HCT116 (cell line): ENCODE measurements at regions not wholly inside any gene's neighbourhood (a gene's known extent, or its start where the extent isn't known, plus 50 kb on each side); places are given as distances from the start of the nearest gene placed in this dataset.

Source experiments
- ATF3 ChIP-seq: IDR thresholded peaks from 2 replicates; pipeline ENCODE4 v1.6.1; 2012
- CBX3 ChIP-seq: IDR thresholded peaks from 2 replicates; pipeline ENCODE4 v1.6.1; 2012; ENCODE audit warnings: low read depth
- CTCF ChIP-seq, 3 experiments: fragments of 200-600 bp in 1 of 3; sonication (generic) in 1 of 3; IDR thresholded peaks in 2 of 3; conservative IDR thresholded peaks in 1 of 3; 2 replicates each; pipeline ENCODE4 v1.5.1; 2012 to 2017; ENCODE audit warnings: low read depth in 2 of 3, low read length in 2 of 3, antibody characterized with exemption in 1 of 3, borderline replicate concordance in 1 of 3, control low read depth in 1 of 3, mild to moderate bottlenecking in 1 of 3, mixed read lengths in 1 of 3, mixed run types in 1 of 3, moderate library complexity in 1 of 3; ENCODE audit not compliant: insufficient read depth in 1 of 3
- ELF1 ChIP-seq: IDR thresholded peaks from 2 replicates; pipeline ENCODE4 v1.6.1; 2012; ENCODE audit warnings: low read depth, borderline replicate concordance
- MAX ChIP-seq: IDR thresholded peaks from 2 replicates; pipeline ENCODE4 v1.6.1; 2012
- POLR2A ChIP-seq: IDR thresholded peaks from 2 replicates; pipeline ENCODE4 v1.7.0; 2011; ENCODE audit warnings: borderline replicate concordance; ENCODE audit not compliant: insufficient read depth, insufficient read length; ENCODE audit errors: extremely low read depth
- POLR2AphosphoS5 ChIP-seq: IDR thresholded peaks from 2 replicates; pipeline ENCODE4 v1.6.1; 2011; ENCODE audit warnings: mild to moderate bottlenecking, low read depth, low read length, moderate library complexity
- REST ChIP-seq: IDR thresholded peaks from 2 replicates; pipeline ENCODE4 v1.6.1; 2012; ENCODE audit warnings: low read depth
- SIN3A ChIP-seq: IDR thresholded peaks from 2 replicates; pipeline ENCODE4 v1.6.1; 2012; ENCODE audit warnings: low read depth
- SRF ChIP-seq: IDR thresholded peaks from 2 replicates; pipeline ENCODE4 v1.6.1; 2012; ENCODE audit warnings: low read depth
- ZFX ChIP-seq: fragments of 450-650 bp; IDR thresholded peaks from 2 replicates; pipeline ENCODE4 v1.6.1; 2017
- ZNF274 ChIP-seq: fragments of 200-500 bp; sonication (Bioruptor generic); IDR thresholded peaks from 2 replicates; pipeline ENCODE4 v1.6.1; 2014; ENCODE audit warnings: mild to moderate bottlenecking, low read depth, low read length, inconsistent platforms

- no peak for TF ChIP-seq ZNF274
- TF ChIP-seq CTCF (IDR thresholded peaks at IDR 0.05 in 2 of 3, conservative IDR thresholded peaks at IDR 0.05 in 1 of 3; ENCODE audit: borderline replicate concordance in 1 of 3, insufficient read depth in 1 of 3, low read depth in 2 of 3, low read length in 2 of 3), result no peak
- TF ChIP-seq POLR2AphosphoS5, result no peak
- TF ChIP-seq SIN3A, result no peak
- no peak for TF ChIP-seq POLR2A
- TF ChIP-seq ELF1, result no peak
- TF ChIP-seq ZFX, result no peak
- no peak for TF ChIP-seq ATF3
- TF ChIP-seq CBX3, result no peak
- no peak for TF ChIP-seq MAX
- no peak for TF ChIP-seq SRF
- no peak for TF ChIP-seq REST
Observed at GRCh38 chr10:61029411-61029810, 85.4 kb upstream of the RHOBTB1 start.
